DOHH2 (cell line): ENCODE measurements at regions not wholly inside any gene's neighbourhood (a gene's known extent, or its start where the extent isn't known, plus 50 kb on each side); places are given as distances from the start of the nearest gene placed in this dataset.

Source experiments
- EZH2phosphoT487 ChIP-seq: fragments of 200-600 bp; sonication (generic); IDR thresholded peaks from 2 replicates; pipeline ENCODE4 v1.6.1; 2017; ENCODE audit warnings: borderline replicate concordance, mild to moderate bottlenecking, antibody characterized with exemption, low read length, moderate library complexity, mixed read lengths
- TF ChIP-seq, protein P1 (sequence below): fragments of 200-600 bp; sonication (generic); IDR thresholded peaks from one replicate; pipeline ENCODE4 v1.5.1; 2014; ENCODE audit warnings: antibody characterized with exemption, mild to moderate bottlenecking, low read depth, low read length; ENCODE audit not compliant: poor library complexity, severe bottlenecking

DNA sequence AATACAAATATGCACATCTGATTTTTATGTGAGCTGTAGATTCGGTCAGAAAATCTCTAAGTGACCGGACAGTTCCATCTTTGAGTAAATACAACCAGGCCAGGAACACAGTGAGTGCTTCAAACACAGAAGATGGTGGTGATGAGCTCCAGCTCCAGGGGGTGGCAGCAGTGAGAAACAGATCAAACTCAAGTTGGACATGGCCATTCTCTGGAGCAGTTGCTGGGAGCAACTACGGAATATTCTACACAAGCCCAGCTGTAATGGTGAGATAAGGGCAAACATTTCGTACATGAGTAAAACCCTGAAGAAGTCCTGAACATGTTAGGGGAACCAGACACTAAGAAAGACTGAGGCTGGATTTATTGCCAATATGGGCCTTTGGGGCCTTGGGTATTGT is 100.7 kb downstream of the BARHL2 start:
- TF ChIP-seq, protein P1, sequence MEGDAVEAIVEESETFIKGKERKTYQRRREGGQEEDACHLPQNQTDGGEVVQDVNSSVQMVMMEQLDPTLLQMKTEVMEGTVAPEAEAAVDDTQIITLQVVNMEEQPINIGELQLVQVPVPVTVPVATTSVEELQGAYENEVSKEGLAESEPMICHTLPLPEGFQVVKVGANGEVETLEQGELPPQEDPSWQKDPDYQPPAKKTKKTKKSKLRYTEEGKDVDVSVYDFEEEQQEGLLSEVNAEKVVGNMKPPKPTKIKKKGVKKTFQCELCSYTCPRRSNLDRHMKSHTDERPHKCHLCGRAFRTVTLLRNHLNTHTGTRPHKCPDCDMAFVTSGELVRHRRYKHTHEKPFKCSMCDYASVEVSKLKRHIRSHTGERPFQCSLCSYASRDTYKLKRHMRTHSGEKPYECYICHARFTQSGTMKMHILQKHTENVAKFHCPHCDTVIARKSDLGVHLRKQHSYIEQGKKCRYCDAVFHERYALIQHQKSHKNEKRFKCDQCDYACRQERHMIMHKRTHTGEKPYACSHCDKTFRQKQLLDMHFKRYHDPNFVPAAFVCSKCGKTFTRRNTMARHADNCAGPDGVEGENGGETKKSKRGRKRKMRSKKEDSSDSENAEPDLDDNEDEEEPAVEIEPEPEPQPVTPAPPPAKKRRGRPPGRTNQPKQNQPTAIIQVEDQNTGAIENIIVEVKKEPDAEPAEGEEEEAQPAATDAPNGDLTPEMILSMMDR = peak; percentile 48
- no peak for TF ChIP-seq EZH2phosphoT487
